ENCODE measurements at regions not wholly inside any gene's neighbourhood (a gene's known extent, or its start where the extent isn't known, plus 50 kb on each side); places are given as distances from the start of the nearest gene placed in this dataset.

- TF ChIP-seq POLR2A (IDR thresholded peaks at IDR 0.05) (no peak), CTCF (IDR thresholded peaks at IDR 0.05) (no peak)
Observed at GRCh38 chr5:168153876-168154270, 137.6 kb upstream of the WWC1 start.
